Testis (tissue), 2 donors: ENCODE measurements at regions not wholly inside any gene's neighbourhood (a gene's known extent, or its start where the extent isn't known, plus 50 kb on each side); places are given as distances from the start of the nearest gene placed in this dataset.
A peak's percentile ranks its signal among the peaks of the same experiment; 100 is the strongest.
"Not testable (repeated sequence)": the region's sequence is repeated elsewhere in the genome, so short reads cannot be mapped to it uniquely, and the experiment has no call there.

Source experiments
- DNase-seq: peaks from one replicate; pipeline ENCODE4 v3.0.0-alpha.2; 2019
- H3K27ac ChIP-seq, 2 donors: fragments of 200-600 bp; sonication (generic); one replicate each; pipeline ENCODE4 v1.5.1; 2019
- H3K27me3 ChIP-seq: fragments of 200-600 bp; sonication (generic); one replicate; pipeline ENCODE4 v1.5.1; 2019
- H3K36me3 ChIP-seq: fragments of 200-600 bp; sonication (generic); one replicate; pipeline ENCODE4 v1.5.1; 2017; ENCODE audit warnings: low read depth; ENCODE audit errors: missing control alignments
- H3K4me1 ChIP-seq: fragments of 200-600 bp; sonication (generic); one replicate; pipeline ENCODE4 v1.5.1; 2019
- H3K4me3 ChIP-seq, 2 donors: fragments of 200-600 bp; sonication (generic); one replicate each; pipeline ENCODE4 v1.5.1; 2017 to 2019
- H3K9me3 ChIP-seq: fragments of 200-600 bp; sonication (generic); one replicate; pipeline ENCODE4 v1.5.1; 2017
- CTCF ChIP-seq, 3 experiments: fragments of 450-650 bp in 2 of 3; fragments of 200-600 bp in 1 of 3; sonication (generic) in 1 of 3; IDR thresholded peaks; one replicate each; pipeline ENCODE4 v1.5.1; 2016 to 2019; ENCODE audit warnings: antibody characterized with exemption in 3 of 3, mild to moderate bottlenecking in 2 of 3, moderate library complexity in 1 of 3
- POLR2A ChIP-seq: fragments of 450-650 bp; IDR thresholded peaks from one replicate; pipeline ENCODE4 v1.6.1; 2017; ENCODE audit warnings: antibody characterized with exemption, mild to moderate bottlenecking, moderate library complexity
- WGBS, 2 donors: methylation state at CpG; one replicate each; pipeline ENCODE4 v1.1.5; 2018; 5-methylcytosine and 5-hydroxymethylcytosine counted together
- intact Hi-C: fragments of 100-400 bp; cut with DNase I; formaldehyde crosslinking; loops from one replicate; pipeline ENCODE4 v1.15.1; 2023; ENCODE audit warnings: low total_unique reads

- intact Hi-C loops = no loop called here
- Histone ChIP-seq H3K4me3 (peak overlapping the region; percentile 84 to 86), H3K9me3 (no peaks in the 10 kb centered on the region), H3K27me3 (no peaks in the 10 kb centered on the region), H3K4me1 (no peaks in the 10 kb centered on the region), H3K27ac (peak overlapping the region; percentile 87 to 88), H3K36me3 (no peaks in the 10 kb centered on the region)
- DNase-seq = no peak
- TF ChIP-seq POLR2A (no peak), CTCF (IDR thresholded peaks at IDR 0.05) (no peak)
- WGBS, 2 donors = 23 to 33% methylated on average over 10 to 18 of the region's 18 CpGs
Observed at GRCh38 chr5:1634337-1634661, 110.5 kb upstream of the LPCAT1 start.

GRCh38 chr5:1633605-1634336, 110.0 kb upstream of the LPCAT1 start:
- Histone ChIP-seq H3K27me3 (no peaks in the 10 kb centered on the region), H3K9me3 (no peaks in the 10 kb centered on the region), H3K4me1 (no peaks in the 10 kb centered on the region), H3K36me3 (no peaks in the 10 kb centered on the region), H3K4me3 (peak overlapping the region; percentile 84 to 86), H3K27ac (peak overlapping the region; percentile 87 to 88)
- DNase-seq = peak; percentile 90
- intact Hi-C loops = no loop called here
- 1 to 3% methylated on average over 19 to 49 of the region's 75 CpGs for WGBS, 2 donors
- TF ChIP-seq CTCF (IDR thresholded peaks at IDR 0.05) (no peak), POLR2A (no peak)

GRCh38 chr5:1631004-1631403, 107.2 kb upstream of the LPCAT1 start:
- intact Hi-C loops, H3K4me1 ChIP-seq, H3K27me3 ChIP-seq: not testable (repeated sequence)

GRCh38 chr5:1626397-1626796, 102.6 kb upstream of the LPCAT1 start:
- DNase-seq, intact Hi-C loops, H3K27me3 ChIP-seq, H3K9me3 ChIP-seq, H3K4me1 ChIP-seq, H3K27ac ChIP-seq, H3K4me3 ChIP-seq, H3K36me3 ChIP-seq: not testable (repeated sequence)
- WGBS, 2 donors = 97% methylated on average over 11 to 12 of the region's 12 CpGs

More at GRCh38 chr5:1631004-1631403, 107.2 kb upstream of the LPCAT1 start:
- 86 to 92% methylated on average over 5 of the region's 5 CpGs for WGBS, 2 donors
- H3K36me3 ChIP-seq, H3K4me3 ChIP-seq, H3K27ac ChIP-seq, DNase-seq, H3K9me3 ChIP-seq: not testable (repeated sequence)

GRCh38 chr5:1619531-1619930, 95.8 kb upstream of the LPCAT1 start:
- H3K27me3 ChIP-seq, H3K9me3 ChIP-seq, H3K27ac ChIP-seq, H3K4me1 ChIP-seq, intact Hi-C loops, H3K4me3 ChIP-seq, H3K36me3 ChIP-seq: not testable (repeated sequence)
- DNase-seq = peak; percentile 30
- WGBS, 2 donors = 60 to 64% methylated on average over 1 to 14 of the region's 14 CpGs

- H3K27ac ChIP-seq, intact Hi-C loops, H3K9me3 ChIP-seq, DNase-seq, H3K4me1 ChIP-seq, H3K36me3 ChIP-seq, H3K4me3 ChIP-seq, H3K27me3 ChIP-seq: not testable (repeated sequence)
- 89 to 97% methylated on average over 16 to 18 of the region's 18 CpGs for WGBS, 2 donors
Observed at GRCh38 chr5:1618296-1618865, 94.6 kb upstream of the LPCAT1 start.

GRCh38 chr5:1617236-1617755, 93.5 kb upstream of the LPCAT1 start:
- H3K9me3 ChIP-seq, H3K27me3 ChIP-seq, H3K27ac ChIP-seq, DNase-seq, H3K4me3 ChIP-seq, H3K4me1 ChIP-seq, H3K36me3 ChIP-seq, intact Hi-C loops: not testable (repeated sequence)
- WGBS, 2 donors = 90 to 98% methylated on average over 14 to 16 of the region's 16 CpGs

- H3K4me1 ChIP-seq, H3K27me3 ChIP-seq, H3K9me3 ChIP-seq, H3K36me3 ChIP-seq, DNase-seq, H3K4me3 ChIP-seq, H3K27ac ChIP-seq, intact Hi-C loops: not testable (repeated sequence)
- WGBS, 2 donors = 91 to 95% methylated on average over 13 of the region's 13 CpGs
Observed at GRCh38 chr5:1613515-1613914, 89.8 kb upstream of the LPCAT1 start.

- H3K27ac ChIP-seq, H3K9me3 ChIP-seq, DNase-seq, H3K4me1 ChIP-seq, H3K4me3 ChIP-seq, H3K27me3 ChIP-seq, intact Hi-C loops, H3K36me3 ChIP-seq: not testable (repeated sequence)
- 95 to 97% methylated on average over 16 of the region's 16 CpGs for WGBS, 2 donors
Observed at GRCh38 chr5:1610526-1610925, 86.8 kb upstream of the LPCAT1 start.

GRCh38 chr5:1609111-1609510, 85.4 kb upstream of the LPCAT1 start:
- DNase-seq, H3K4me1 ChIP-seq, H3K36me3 ChIP-seq, H3K27me3 ChIP-seq, H3K9me3 ChIP-seq, intact Hi-C loops, H3K4me3 ChIP-seq, H3K27ac ChIP-seq: not testable (repeated sequence)
- WGBS, 2 donors = 93% methylated on average over 8 of the region's 8 CpGs
